Breast epithelium (tissue), 3 donors: ENCODE measurements at regions not wholly inside any gene's neighbourhood (a gene's known extent, or its start where the extent isn't known, plus 50 kb on each side); places are given as distances from the start of the nearest gene placed in this dataset.

Experiments
- POLR2A ChIP-seq: fragments of 450-650 bp; IDR thresholded peaks from one replicate; pipeline ENCODE4 v1.6.1; 2016; ENCODE audit warnings: antibody characterized with exemption, mild to moderate bottlenecking, moderate library complexity
- POLR2AphosphoS5 ChIP-seq, 3 donors: sonication (generic); formaldehyde crosslinking; IDR thresholded peaks; one replicate each; pipeline ENCODE4 v1.6.1; 2017; ENCODE audit warnings: antibody characterized with exemption in 3 of 3
- TF ChIP-seq, protein P1 (sequence below), 3 donors: fragments of 450-650 bp; IDR thresholded peaks; one replicate each; pipeline ENCODE4 v1.5.1; 2016 to 2017; ENCODE audit warnings: antibody characterized with exemption in 3 of 3, mild to moderate bottlenecking in 3 of 3, moderate library complexity in 3 of 3

DNA sequence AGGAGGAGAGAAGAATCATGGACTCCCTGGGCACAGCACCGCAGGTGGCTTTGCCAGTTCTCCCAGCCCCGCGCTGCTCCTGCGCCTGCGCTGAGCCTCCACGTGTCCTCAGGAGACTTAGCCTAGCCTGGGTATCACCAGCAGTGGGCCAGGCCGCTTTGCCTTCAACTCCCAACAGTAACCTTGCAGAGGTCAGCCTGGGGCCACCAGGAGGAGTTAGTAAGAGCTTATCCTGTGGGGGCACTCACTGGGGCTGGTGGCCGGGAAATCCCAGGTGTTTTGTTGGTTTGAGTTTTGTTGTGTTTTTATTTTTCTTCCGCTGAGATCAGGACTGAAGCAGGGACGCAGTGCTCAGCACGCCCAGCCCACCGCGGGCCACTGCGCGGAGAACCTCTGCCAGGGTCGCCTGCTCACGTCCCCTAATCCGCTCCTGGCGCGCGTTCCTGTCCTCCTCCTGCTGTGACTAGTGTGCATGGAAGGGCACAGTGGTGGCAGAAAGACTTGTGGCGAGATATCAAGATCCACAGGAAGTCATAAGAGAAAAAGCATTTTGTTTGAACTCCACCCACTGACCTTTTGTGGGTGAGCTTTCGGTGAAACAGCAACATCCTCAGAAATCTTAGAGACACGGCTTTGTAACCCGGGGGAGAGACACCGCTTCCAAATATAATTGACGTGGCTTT is 207.4 kb upstream of the RFC3 start:
- TF ChIP-seq, protein P1, sequence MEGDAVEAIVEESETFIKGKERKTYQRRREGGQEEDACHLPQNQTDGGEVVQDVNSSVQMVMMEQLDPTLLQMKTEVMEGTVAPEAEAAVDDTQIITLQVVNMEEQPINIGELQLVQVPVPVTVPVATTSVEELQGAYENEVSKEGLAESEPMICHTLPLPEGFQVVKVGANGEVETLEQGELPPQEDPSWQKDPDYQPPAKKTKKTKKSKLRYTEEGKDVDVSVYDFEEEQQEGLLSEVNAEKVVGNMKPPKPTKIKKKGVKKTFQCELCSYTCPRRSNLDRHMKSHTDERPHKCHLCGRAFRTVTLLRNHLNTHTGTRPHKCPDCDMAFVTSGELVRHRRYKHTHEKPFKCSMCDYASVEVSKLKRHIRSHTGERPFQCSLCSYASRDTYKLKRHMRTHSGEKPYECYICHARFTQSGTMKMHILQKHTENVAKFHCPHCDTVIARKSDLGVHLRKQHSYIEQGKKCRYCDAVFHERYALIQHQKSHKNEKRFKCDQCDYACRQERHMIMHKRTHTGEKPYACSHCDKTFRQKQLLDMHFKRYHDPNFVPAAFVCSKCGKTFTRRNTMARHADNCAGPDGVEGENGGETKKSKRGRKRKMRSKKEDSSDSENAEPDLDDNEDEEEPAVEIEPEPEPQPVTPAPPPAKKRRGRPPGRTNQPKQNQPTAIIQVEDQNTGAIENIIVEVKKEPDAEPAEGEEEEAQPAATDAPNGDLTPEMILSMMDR (IDR thresholded peaks at IDR 0.05), result no peak
- no peak for TF ChIP-seq POLR2A
- TF ChIP-seq POLR2AphosphoS5 (IDR thresholded peaks at IDR 0.05), result no peak
